Sigmoid colon (tissue), 6 donors: ENCODE measurements at regions not wholly inside any gene's neighbourhood (a gene's known extent, or its start where the extent isn't known, plus 50 kb on each side); places are given as distances from the start of the nearest gene placed in this dataset.

Experiments used
- DNase-seq: peaks from one replicate; pipeline ENCODE4 v3.0.0-alpha.2; 2019
- H3K27ac ChIP-seq, 4 donors: fragments of 200-600 bp; sonication (generic); one replicate each; pipeline ENCODE4 v1.5.1; 2016 to 2019; ENCODE audit warnings: mild to moderate bottlenecking in 1 of 4
- H3K27me3 ChIP-seq, 3 donors: fragments of 200-600 bp; sonication (generic); one replicate each; pipeline ENCODE4 v1.5.1; 2019; ENCODE audit warnings: mild to moderate bottlenecking in 1 of 3
- H3K36me3 ChIP-seq, 4 donors: fragments of 200-600 bp; sonication (generic); one replicate each; pipeline ENCODE4 v1.5.1; 2016 to 2019
- H3K4me1 ChIP-seq, 4 donors: fragments of 200-600 bp; sonication (generic); one replicate each; pipeline ENCODE4 v1.5.1; 2017 to 2019
- H3K4me3 ChIP-seq, 4 donors: fragments of 200-600 bp; sonication (generic); one replicate each; pipeline ENCODE4 v1.5.1; 2017 to 2019; ENCODE audit warnings: mild to moderate bottlenecking in 2 of 4, moderate library complexity in 1 of 4
- H3K9me3 ChIP-seq, 4 donors: fragments of 200-600 bp in 3 of 4; sonication (generic) in 3 of 4; one replicate each; pipeline versions ENCODE4 v1.5.1 to v1.6.1; 2013 to 2019
- EP300 ChIP-seq, 4 donors: sonication (generic); formaldehyde crosslinking; IDR thresholded peaks; one replicate each; pipeline ENCODE4 v1.6.1; 2017; ENCODE audit warnings: antibody characterized with exemption in 4 of 4
- POLR2A ChIP-seq, 2 donors: fragments of 450-650 bp; IDR thresholded peaks; one replicate each; pipeline ENCODE4 v1.6.1; 2016; ENCODE audit warnings: antibody characterized with exemption in 2 of 2, mild to moderate bottlenecking in 2 of 2, moderate library complexity in 2 of 2
- POLR2AphosphoS5 ChIP-seq, 4 donors: sonication (generic); formaldehyde crosslinking; IDR thresholded peaks; one replicate each; pipeline ENCODE4 v1.6.1; 2017; ENCODE audit warnings: antibody characterized with exemption in 4 of 4
- WGBS, 2 donors: extraction: QIAGEN DNeasy Blood & Tissue Kit; methylation state at CpG; one replicate each; pipeline ENCODE4 v1.1.7; 2013; 5-methylcytosine and 5-hydroxymethylcytosine counted together
- intact Hi-C: fragments of 100-400 bp; cut with DNase I; formaldehyde crosslinking; loops from one replicate; pipeline ENCODE4 v1.15.1; 2023
- TF ChIP-seq, protein P1 (sequence below), 4 experiments: fragments of 450-650 bp in 3 of 4; fragments of 200-600 bp in 1 of 4; IDR thresholded peaks; one replicate each; pipeline ENCODE4 v1.5.1; 2016 to 2019; ENCODE audit warnings: antibody characterized with exemption in 4 of 4, mild to moderate bottlenecking in 3 of 4, moderate library complexity in 2 of 4
- donor health status: healthy with polysubstance abuse.
- donor health status: healthy.

- no peak for DNase-seq
- H3K27me3 ChIP-seq: no peaks in the 10 kb centered on the region
- 43 to 60% methylated on average over 2 of the region's 2 CpGs for WGBS, 2 donors
- H3K36me3 ChIP-seq: no peaks in the 10 kb centered on the region
- intact Hi-C loops: no loop called here
- TF ChIP-seq, protein P1, sequence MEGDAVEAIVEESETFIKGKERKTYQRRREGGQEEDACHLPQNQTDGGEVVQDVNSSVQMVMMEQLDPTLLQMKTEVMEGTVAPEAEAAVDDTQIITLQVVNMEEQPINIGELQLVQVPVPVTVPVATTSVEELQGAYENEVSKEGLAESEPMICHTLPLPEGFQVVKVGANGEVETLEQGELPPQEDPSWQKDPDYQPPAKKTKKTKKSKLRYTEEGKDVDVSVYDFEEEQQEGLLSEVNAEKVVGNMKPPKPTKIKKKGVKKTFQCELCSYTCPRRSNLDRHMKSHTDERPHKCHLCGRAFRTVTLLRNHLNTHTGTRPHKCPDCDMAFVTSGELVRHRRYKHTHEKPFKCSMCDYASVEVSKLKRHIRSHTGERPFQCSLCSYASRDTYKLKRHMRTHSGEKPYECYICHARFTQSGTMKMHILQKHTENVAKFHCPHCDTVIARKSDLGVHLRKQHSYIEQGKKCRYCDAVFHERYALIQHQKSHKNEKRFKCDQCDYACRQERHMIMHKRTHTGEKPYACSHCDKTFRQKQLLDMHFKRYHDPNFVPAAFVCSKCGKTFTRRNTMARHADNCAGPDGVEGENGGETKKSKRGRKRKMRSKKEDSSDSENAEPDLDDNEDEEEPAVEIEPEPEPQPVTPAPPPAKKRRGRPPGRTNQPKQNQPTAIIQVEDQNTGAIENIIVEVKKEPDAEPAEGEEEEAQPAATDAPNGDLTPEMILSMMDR (IDR thresholded peaks at IDR 0.05): no peak
- no peak for TF ChIP-seq POLR2A (IDR thresholded peaks at IDR 0.05)
- TF ChIP-seq EP300 (IDR thresholded peaks at IDR 0.05): no peak
- no peak for TF ChIP-seq POLR2AphosphoS5 (IDR thresholded peaks at IDR 0.05)
- H3K9me3 ChIP-seq: peaks cover 0 to 3% (median 0%) of the 10 kb centered on the region in 4 donors
- no peak overlapping the region for H3K4me3 ChIP-seq
- H3K27ac ChIP-seq: no peak overlapping the region
- no peaks in the 10 kb centered on the region for H3K4me1 ChIP-seq
These were observed 325.2 kb downstream of the ZBBX start for GRCh38 chr3:167054926-167055325.

- TF ChIP-seq EP300 (IDR thresholded peaks at IDR 0.05): no peak
- TF ChIP-seq, protein P1 (IDR thresholded peaks at IDR 0.05): no peak
- no peak for TF ChIP-seq POLR2A (IDR thresholded peaks at IDR 0.05)
- no peak for TF ChIP-seq POLR2AphosphoS5 (IDR thresholded peaks at IDR 0.05)
- H3K4me1 ChIP-seq: no peaks in the 10 kb centered on the region
- H3K9me3 ChIP-seq: peaks cover 0 to under 1% (median 0%) of the 10 kb centered on the region in 4 donors
- no peak overlapping the region for H3K4me3 ChIP-seq
- no peak for DNase-seq
- no peak overlapping the region for H3K27ac ChIP-seq
- H3K36me3 ChIP-seq: no peaks in the 10 kb centered on the region
- 71 to 77% methylated on average over 4 of the region's 4 CpGs for WGBS, 2 donors
- intact Hi-C loops: no loop called here
- no peaks in the 10 kb centered on the region for H3K27me3 ChIP-seq
These were observed 328.7 kb downstream of the ZBBX start for GRCh38 chr3:167051421-167051820.

- H3K27ac ChIP-seq: no peak overlapping the region
- TF ChIP-seq POLR2AphosphoS5 (IDR thresholded peaks at IDR 0.05) (no peak), EP300 (IDR thresholded peaks at IDR 0.05) (no peak), POLR2A (IDR thresholded peaks at IDR 0.05) (no peak)
- TF ChIP-seq, protein P1 (IDR thresholded peaks at IDR 0.05): no peak
- H3K9me3 ChIP-seq: no peaks in the 10 kb centered on the region
- no peaks in the 10 kb centered on the region for H3K36me3 ChIP-seq
- intact Hi-C loops: no loop called here
- H3K4me1 ChIP-seq: peaks cover 0 to 7% (median 2%) of the 10 kb centered on the region in 4 donors
- no peaks in the 10 kb centered on the region for H3K27me3 ChIP-seq
- no peak overlapping the region for H3K4me3 ChIP-seq
- 45 to 58% methylated on average over 2 of the region's 2 CpGs for WGBS, 2 donors
- DNase-seq: no peak
These were observed 346.2 kb downstream of the ZBBX start for GRCh38 chr3:167033866-167034265.

GRCh38 chr3:167032267-167032876 is 347.7 kb downstream of the ZBBX start:
- TF ChIP-seq POLR2A (IDR thresholded peaks at IDR 0.05): no peak
- TF ChIP-seq, protein P1 (IDR thresholded peaks at IDR 0.05): peak in 3 of 4 experiments; percentile 16 to 46 (median 33)
- 27 to 41% methylated on average over 5 of the region's 5 CpGs for WGBS, 2 donors
- Histone ChIP-seq H3K4me1 (peaks cover 0 to 7% (median 2%) of the 10 kb centered on the region in 4 donors), H3K27ac (no peak overlapping the region), H3K27me3 (no peaks in the 10 kb centered on the region), H3K4me3 (no peak overlapping the region), H3K36me3 (no peaks in the 10 kb centered on the region), H3K9me3 (no peaks in the 10 kb centered on the region)
- intact Hi-C loops: no loop called here
- no peak for DNase-seq
